ENCODE measurements at regions not wholly inside any gene's neighbourhood (a gene's known extent, or its start where the extent isn't known, plus 50 kb on each side); places are given as distances from the start of the nearest gene placed in this dataset.

DNA sequence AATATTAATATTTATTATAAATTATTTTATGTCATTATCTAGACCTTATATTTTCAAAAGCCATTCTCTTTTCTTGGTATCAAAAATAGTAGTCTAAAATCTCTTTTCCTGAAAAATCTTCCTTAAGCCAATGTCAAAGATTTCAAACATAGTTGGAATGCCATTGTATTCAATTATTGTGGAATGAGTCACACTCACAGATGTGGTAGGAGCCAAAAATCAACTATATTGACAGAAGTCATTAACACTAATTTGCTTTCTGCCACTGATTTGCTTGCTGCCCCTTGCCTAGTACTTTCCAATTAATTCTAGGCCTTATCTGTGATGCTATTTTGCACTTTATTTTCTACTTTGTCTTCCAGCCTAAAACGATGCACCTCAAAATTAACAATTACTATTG lies 1326.3 kb upstream of the GJE1 start:
- H3K27ac Mint-ChIP-seq (ENCODE audit: low read depth, unreplicated experiment), result no peak overlapping the region
- H3K4me1 Mint-ChIP-seq (ENCODE audit: insufficient read depth, unreplicated experiment), result no peaks in the 10 kb centered on the region
- POLR2A ChIA-PET, result no interaction called here
- DNase-seq (ENCODE audit: unreplicated experiment), result no peak
- no peaks in the 10 kb centered on the region for H3K36me3 Mint-ChIP-seq (ENCODE audit: insufficient read depth, unreplicated experiment)
- no TSS peak for BruUV-seq (replicated peaks)
- H3K9me3 Mint-ChIP-seq (ENCODE audit: unreplicated experiment), result no peaks in the 10 kb centered on the region
- CTCF ChIA-PET, result interaction anchor here (0.6 kb wide), 1 partner anchor 747 kb away, joined by 5 read pairs; no protein-coding TSS in a partner anchor
- no peaks in the 10 kb centered on the region for H3K27me3 Mint-ChIP-seq (ENCODE audit: insufficient read depth, unreplicated experiment)
- TF ChIP-seq, protein P1, sequence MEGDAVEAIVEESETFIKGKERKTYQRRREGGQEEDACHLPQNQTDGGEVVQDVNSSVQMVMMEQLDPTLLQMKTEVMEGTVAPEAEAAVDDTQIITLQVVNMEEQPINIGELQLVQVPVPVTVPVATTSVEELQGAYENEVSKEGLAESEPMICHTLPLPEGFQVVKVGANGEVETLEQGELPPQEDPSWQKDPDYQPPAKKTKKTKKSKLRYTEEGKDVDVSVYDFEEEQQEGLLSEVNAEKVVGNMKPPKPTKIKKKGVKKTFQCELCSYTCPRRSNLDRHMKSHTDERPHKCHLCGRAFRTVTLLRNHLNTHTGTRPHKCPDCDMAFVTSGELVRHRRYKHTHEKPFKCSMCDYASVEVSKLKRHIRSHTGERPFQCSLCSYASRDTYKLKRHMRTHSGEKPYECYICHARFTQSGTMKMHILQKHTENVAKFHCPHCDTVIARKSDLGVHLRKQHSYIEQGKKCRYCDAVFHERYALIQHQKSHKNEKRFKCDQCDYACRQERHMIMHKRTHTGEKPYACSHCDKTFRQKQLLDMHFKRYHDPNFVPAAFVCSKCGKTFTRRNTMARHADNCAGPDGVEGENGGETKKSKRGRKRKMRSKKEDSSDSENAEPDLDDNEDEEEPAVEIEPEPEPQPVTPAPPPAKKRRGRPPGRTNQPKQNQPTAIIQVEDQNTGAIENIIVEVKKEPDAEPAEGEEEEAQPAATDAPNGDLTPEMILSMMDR (IDR thresholded peaks at IDR 0.05; ENCODE audit: unreplicated experiment), result no peak
- no peak overlapping the region for H3K4me3 Mint-ChIP-seq (ENCODE audit: unreplicated experiment)
- intact Hi-C loops (cut with micrococcal nuclease), result no loop called here

DNA sequence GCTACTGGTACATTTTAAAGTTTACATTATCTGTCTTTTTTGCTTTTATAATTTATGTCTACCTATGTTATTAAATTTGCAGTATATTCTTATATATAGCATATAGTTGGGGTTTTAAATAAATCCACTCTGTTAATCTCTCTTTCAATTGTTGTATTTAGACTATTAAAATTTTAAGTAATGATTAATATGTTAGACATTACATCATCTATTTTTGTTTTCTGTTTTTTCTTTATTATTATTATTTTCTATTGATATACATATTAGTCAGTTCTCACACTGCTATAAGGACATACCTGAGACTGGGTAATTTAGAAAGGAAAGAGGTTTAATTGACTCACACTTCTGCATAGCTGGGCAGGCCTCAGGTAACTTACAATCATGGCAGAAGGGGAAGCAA lies 1338.2 kb upstream of the GJE1 start:
- no TSS peak for BruUV-seq (replicated peaks)
- Mint-ChIP-seq H3K36me3 (ENCODE audit: insufficient read depth, unreplicated experiment) (no peaks in the 10 kb centered on the region), H3K4me3 (ENCODE audit: unreplicated experiment) (no peak overlapping the region), H3K4me1 (ENCODE audit: insufficient read depth, unreplicated experiment) (no peaks in the 10 kb centered on the region), H3K27ac (ENCODE audit: low read depth, unreplicated experiment) (no peak overlapping the region), H3K27me3 (ENCODE audit: insufficient read depth, unreplicated experiment) (no peaks in the 10 kb centered on the region), H3K9me3 (ENCODE audit: unreplicated experiment) (peaks cover 22% of the 10 kb centered on the region)
- TF ChIP-seq, protein P1 (IDR thresholded peaks at IDR 0.05; ENCODE audit: unreplicated experiment), result no peak
- no peak for DNase-seq (ENCODE audit: unreplicated experiment)
- intact Hi-C loops (cut with micrococcal nuclease), result no loop called here
- CTCF ChIA-PET, result no interaction called here
- POLR2A ChIA-PET, result no interaction called here

DNA sequence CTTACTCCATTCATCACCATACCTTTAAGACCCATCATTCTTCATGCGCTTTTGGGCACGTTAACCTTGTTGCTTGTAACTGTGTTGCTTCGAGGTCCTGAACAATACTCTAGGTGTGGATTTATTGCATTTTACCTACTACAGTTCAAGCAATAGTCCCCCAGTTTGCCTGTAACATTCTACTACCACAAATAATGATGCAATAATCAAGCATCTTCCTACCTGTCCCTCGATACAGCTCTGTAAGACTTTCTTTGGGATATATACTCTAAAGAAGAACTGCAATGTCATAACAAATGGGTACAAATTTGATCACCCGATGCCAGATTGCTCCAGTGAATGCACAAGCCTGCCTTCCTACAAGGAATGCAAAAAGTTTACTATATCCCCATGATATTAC lies 1342.6 kb upstream of the GJE1 start:
- no peak for DNase-seq (ENCODE audit: unreplicated experiment)
- Mint-ChIP-seq H3K4me3 (ENCODE audit: unreplicated experiment) (no peak overlapping the region), H3K36me3 (ENCODE audit: insufficient read depth, unreplicated experiment) (no peaks in the 10 kb centered on the region), H3K4me1 (ENCODE audit: insufficient read depth, unreplicated experiment) (no peaks in the 10 kb centered on the region), H3K27me3 (ENCODE audit: insufficient read depth, unreplicated experiment) (no peaks in the 10 kb centered on the region), H3K27ac (ENCODE audit: low read depth, unreplicated experiment) (no peak overlapping the region), H3K9me3 (ENCODE audit: unreplicated experiment) (peaks cover 14% of the 10 kb centered on the region)
- POLR2A ChIA-PET, result no interaction called here
- TF ChIP-seq, protein P1 (IDR thresholded peaks at IDR 0.05; ENCODE audit: unreplicated experiment), result no peak
- intact Hi-C loops (cut with micrococcal nuclease), result no loop called here
- BruUV-seq (replicated peaks), result no TSS peak
- CTCF ChIA-PET, result no interaction called here

DNA sequence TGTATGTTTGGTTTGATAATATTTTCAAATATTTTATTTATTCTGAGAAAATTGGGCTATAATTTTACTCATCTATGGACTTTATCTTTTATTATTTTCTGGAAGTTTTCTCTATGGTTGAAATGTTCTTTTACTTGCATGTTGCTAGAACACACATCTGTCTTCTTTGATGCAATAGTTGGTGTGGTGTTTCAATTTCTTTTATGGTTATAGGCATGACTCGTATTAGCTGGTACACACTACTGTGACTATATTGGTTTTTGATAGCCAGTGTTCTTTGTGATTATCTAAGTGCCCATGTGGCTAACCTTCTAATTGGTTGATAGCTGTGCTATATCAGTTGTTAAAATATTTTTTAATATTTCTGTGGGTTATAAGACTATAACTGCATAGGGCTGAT lies 1343.3 kb upstream of the GJE1 start:
- Mint-ChIP-seq H3K4me1 (ENCODE audit: insufficient read depth, unreplicated experiment) (peaks cover 4% of the 10 kb centered on the region), H3K9me3 (ENCODE audit: unreplicated experiment) (peaks cover 14% of the 10 kb centered on the region), H3K27me3 (ENCODE audit: insufficient read depth, unreplicated experiment) (no peaks in the 10 kb centered on the region), H3K27ac (ENCODE audit: low read depth, unreplicated experiment) (no peak overlapping the region), H3K36me3 (ENCODE audit: insufficient read depth, unreplicated experiment) (no peaks in the 10 kb centered on the region), H3K4me3 (ENCODE audit: unreplicated experiment) (no peak overlapping the region)
- intact Hi-C loops (cut with micrococcal nuclease), result no loop called here
- CTCF ChIA-PET, result no interaction called here
- no TSS peak for BruUV-seq (replicated peaks)
- POLR2A ChIA-PET, result no interaction called here
- TF ChIP-seq, protein P1 (IDR thresholded peaks at IDR 0.05; ENCODE audit: unreplicated experiment), result no peak
- DNase-seq (ENCODE audit: unreplicated experiment), result no peak

All from MCF 10A (cell line).